GM12891 (cell line): ENCODE measurements at regions not wholly inside any gene's neighbourhood (a gene's known extent, or its start where the extent isn't known, plus 50 kb on each side); places are given as distances from the start of the nearest gene placed in this dataset.
"Not testable (repeated sequence)": the region's sequence is repeated elsewhere in the genome, so short reads cannot be mapped to it uniquely, and the experiment has no call there.

ENCODE experiments used
- DNase-seq: peaks from one replicate; pipeline ENCODE4 v3.0.0; 2011; ENCODE audit warnings: low spot score; ENCODE audit not compliant: insufficient read length
- FAIRE-seq: peaks from 2 replicates; lab custom pipeline; 2011; peaks lifted over from hg19 to GRCh38; lab: Jason Lieb, UNC
- PAX5 ChIP-seq: IDR thresholded peaks from 2 replicates; pipeline ENCODE4 v1.6.1; 2011; ENCODE audit warnings: low read length, moderate library complexity, mild to moderate bottlenecking; ENCODE audit not compliant: insufficient read depth, severe bottlenecking
- POLR2A ChIP-seq: IDR thresholded peaks from 2 replicates; pipeline ENCODE4 v1.6.1; 2011; ENCODE audit warnings: low read depth, low read length, control low read depth
- POLR2AphosphoS5 ChIP-seq: IDR thresholded peaks from 2 replicates; pipeline ENCODE4 v1.6.1; 2011; ENCODE audit warnings: low read depth, low read length, control low read depth
- POU2F2 ChIP-seq: IDR thresholded peaks from 2 replicates; pipeline ENCODE4 v1.6.1; 2011; ENCODE audit warnings: low read depth, mild to moderate bottlenecking, control low read depth, low read length, moderate library complexity
- SPI1 ChIP-seq: IDR thresholded peaks from 2 replicates; pipeline ENCODE4 v1.6.1; 2011; ENCODE audit warnings: low read depth, low read length, control low read depth
- TAF1 ChIP-seq: IDR thresholded peaks from 2 replicates; pipeline ENCODE4 v1.6.1; 2011; ENCODE audit warnings: low read depth, low read length, control low read depth

DNA sequence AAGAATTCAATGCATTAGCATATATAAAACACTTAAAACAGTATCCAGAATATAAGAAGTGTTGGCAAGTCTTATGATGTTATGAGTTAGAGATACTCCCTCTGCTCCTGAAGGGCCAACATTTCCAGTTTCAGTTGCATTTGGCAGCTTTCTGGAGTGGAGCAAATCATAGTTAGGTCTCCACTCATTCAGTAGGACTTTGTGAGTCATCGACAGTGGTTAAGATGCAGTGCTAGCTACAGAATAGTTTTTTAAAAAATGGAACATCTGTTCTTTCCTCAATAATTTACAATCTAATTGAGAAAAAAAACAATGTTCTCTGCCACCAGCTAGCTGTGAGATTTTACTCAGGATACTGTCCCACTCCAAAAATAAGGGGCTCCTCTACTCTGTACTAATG, 389.1 kb downstream of the HLX start:
- FAIRE-seq, result no peak
- DNase-seq, result no peak

DNA sequence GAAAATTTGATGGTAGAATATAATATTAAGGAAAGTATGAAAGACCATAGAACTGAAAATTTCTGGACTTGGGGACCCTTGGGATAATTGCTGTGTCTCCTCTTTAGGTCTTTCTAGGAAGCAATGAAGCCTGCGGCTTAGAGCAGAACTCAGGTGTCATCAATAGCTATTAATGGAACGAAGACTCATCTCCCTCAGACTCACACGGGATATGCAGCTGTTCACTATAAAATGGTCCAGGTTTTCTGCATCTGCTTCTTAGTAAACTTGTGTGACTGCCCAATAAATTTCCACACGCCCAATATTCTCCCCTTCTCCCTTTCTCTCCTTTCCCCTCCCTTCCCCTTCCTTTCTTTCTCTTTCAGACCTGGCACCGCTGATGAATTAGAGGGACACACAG, 392.5 kb downstream of the HLX start:
- TF ChIP-seq POLR2A (no peak), PAX5 (no peak), SPI1 (no peak), POU2F2 (no peak), POLR2AphosphoS5 (no peak), TAF1 (no peak)
- DNase-seq (no peak), FAIRE-seq (no peak)

More for the DNA sequence above, 389.1 kb downstream of the HLX start:
- TF ChIP-seq TAF1 (no peak), POLR2AphosphoS5 (no peak), SPI1 (no peak), POLR2A (no peak), POU2F2 (no peak), PAX5 (no peak)

DNA sequence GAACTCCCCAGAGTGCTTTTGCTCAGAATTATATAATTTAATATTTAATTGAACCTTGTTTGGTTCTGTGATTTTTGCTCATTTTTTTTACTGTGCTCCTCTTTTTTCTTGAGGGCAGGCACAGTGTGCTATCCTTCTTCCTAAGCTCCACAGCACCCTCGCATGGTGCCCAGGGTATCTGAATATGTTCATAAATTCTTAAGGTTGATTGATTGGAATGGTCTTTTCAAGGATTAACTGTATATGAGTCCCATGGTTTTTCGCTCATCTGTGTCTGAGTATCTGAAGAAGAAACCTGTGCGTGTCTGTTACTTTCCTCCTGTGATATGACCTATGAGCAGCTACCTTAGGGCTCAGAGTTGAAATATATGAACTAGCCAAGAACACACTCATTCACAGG, 393.7 kb downstream of the HLX start:
- no peak for TF ChIP-seq POU2F2
- TF ChIP-seq SPI1, result no peak
- TF ChIP-seq POLR2A, result no peak
- TF ChIP-seq PAX5, result no peak
- no peak for TF ChIP-seq TAF1
- no peak for TF ChIP-seq POLR2AphosphoS5
- no peak for DNase-seq
- FAIRE-seq, result no peak

DNA sequence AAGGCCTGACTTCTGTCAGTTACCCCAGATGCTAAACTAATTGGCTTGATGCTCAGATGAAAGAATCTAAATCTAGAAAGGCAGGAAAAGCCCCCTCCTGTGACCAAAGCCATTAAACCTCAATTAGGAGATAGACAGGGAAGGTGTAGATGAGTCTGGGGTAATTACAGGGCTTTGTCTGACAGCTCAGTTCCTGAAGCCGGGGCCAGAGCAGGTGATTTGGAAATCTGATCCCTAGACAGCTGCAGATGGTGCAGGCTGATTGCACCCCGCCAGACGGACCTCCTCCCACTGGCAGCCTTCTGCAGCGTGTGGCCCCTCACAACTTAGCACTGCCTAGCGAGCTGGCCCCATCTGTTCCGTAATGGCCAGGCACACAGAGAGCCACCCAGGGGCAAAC, 395.1 kb downstream of the HLX start:
- DNase-seq (no peak), FAIRE-seq (no peak)
- no peak for TF ChIP-seq POLR2A
- no peak for TF ChIP-seq POLR2AphosphoS5
- TF ChIP-seq SPI1, result no peak
- no peak for TF ChIP-seq POU2F2
- no peak for TF ChIP-seq PAX5
- TF ChIP-seq TAF1, result no peak

DNA sequence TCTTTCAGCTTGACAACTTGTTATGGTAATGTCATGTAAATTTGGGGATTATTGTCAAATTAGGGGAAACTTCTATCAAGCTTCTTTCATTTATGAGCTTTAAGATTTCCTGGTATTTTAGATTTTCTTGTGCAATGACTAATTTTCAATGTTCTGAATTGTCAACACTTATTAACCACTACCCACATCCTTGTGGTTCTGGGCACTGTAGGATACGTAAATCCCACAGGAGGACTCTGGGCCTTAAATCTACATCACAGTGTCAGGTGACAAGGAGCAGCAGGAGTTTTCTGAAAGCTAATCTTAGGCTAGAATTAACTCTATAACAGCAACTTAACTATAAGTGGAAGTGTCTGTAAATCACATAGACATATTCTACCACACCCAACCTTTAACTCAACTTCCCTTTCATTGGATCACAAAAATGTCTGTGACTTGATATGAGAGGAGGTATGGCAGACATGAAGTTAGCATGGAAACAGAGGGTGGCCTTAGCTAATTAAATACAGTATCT, 397.7 kb downstream of the HLX start:
- no peak for DNase-seq
- no peak for FAIRE-seq
- no peak for TF ChIP-seq SPI1
- TF ChIP-seq POLR2A, result no peak
- no peak for TF ChIP-seq POLR2AphosphoS5
- TF ChIP-seq PAX5, result no peak
- no peak for TF ChIP-seq TAF1
- no peak for TF ChIP-seq POU2F2

DNA sequence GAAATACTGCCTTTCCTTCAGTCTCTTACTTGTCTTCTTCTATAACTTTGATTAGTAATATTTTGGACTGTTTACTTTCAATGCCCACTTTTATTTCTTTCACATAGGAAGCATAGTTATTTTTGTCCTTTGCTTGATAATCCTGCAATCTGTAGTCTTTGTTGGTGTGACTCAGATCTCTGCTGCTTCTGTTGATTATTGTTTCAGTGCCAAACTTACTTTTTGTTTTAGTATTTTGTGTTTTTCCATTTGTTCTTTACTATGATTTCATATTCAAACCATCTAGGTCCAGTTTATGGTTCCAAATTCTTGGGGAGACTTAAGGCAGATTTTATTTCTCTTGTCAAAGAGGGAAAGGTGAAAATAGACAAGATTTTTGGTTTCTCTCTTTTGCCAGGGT, 399.9 kb downstream of the HLX start:
- FAIRE-seq (no peak), DNase-seq (no peak)
- no peak for TF ChIP-seq POLR2AphosphoS5
- TF ChIP-seq POU2F2, result no peak
- TF ChIP-seq PAX5, result no peak

DNA sequence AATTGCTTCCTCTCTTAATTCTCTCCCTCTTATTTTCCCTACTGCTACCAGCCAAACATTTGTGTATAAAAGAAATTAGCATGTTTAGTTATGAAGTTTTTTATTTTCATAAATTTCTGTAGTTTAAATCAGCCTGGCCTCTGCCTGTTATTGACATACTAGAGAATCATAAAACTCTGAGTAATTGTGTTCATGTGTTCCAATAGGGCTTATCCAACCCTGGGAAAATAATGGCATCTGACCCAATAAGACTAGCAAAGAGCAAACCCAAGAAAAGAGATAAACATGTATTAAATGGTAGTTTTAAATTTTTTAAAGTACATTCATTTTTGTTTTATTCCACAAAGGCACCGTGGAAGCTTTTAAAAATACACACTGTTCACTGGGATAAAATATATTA, 404.3 kb downstream of the HLX start:
- DNase-seq, result no peak
- no peak for FAIRE-seq
- no peak for TF ChIP-seq PAX5
- TF ChIP-seq POU2F2, result no peak
- no peak for TF ChIP-seq TAF1
- TF ChIP-seq POLR2AphosphoS5, result no peak
- TF ChIP-seq SPI1, result no peak
- TF ChIP-seq POLR2A, result no peak

DNA sequence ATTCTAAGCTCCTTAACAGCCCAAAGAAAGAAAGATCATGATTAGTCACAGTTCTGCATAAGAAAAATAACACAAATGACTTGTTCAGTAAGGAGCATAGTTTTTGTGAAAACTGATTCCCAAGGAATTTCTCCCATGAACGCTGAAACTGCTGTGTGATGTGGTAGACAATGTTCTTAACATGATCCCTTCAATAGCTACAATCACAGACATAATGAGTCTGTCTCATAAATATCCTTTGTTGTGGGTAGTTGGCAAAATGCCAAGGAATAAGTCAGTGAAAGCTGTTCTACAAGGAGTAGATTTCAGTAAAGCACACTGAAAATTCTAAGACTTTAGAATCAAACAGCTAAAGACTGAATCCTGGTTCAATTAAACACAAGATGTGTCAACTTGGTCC, 404.8 kb downstream of the HLX start:
- FAIRE-seq, result no peak
- no peak for DNase-seq
- TF ChIP-seq TAF1 (no peak), SPI1 (no peak), POLR2AphosphoS5 (no peak), POU2F2 (no peak), PAX5 (no peak), POLR2A (no peak)

DNA sequence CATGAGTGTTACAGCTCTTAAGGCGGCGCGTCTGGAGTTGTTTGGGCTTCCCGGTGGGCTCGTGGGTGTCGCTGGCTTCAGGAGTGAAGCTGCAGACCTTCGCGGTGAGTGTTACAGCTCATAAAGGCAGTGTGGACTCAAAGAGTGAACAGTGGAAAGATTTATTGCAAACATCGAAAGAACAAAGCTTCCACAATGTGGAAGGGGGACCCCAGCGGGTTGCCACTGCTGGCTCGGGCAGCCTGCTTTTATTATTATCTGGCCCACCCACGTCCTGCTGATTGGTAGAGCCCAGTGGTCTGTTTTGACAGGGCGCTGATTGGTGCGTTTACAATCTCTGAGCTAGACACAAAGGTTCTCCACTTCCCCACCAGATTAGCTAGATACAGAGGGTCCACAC, 405.7 kb downstream of the HLX start:
- FAIRE-seq, result not testable (repeated sequence)

DNA sequence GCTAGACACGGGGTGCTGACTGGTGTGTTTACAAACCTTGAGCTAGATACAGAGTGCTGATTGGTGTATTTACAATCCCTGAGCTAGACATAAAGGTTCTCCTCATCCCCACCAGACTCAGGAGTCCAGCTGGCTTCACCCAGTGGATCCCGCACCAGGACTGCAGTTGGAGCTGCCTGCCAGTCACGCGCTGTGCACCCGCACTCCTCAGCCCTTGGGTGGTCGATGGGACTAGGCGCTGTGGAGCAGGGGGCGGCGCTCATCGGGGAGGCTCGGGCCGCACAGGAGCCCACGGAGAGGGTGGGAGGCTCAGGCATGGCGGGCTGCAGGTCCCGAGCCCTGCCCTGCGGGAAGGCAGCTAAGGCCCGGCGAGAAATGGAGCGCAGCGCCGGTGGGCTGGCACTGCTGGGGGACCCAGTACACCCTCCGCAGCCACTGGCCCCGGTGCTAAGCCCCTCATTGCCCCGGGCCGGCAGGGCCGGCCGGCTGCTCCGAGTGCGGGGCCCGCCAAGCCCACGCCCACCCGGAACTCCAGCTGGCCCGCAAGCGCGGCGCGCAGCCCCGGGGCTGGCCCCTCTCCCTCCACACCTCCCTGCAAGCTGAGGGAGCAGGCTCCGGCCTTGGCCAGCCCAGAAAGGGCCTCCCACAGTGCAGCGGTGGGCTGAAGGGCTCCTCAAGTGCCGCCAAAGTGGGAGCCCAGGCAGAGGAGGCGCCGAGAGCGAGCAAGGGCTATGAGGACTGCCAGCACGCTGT, 406.4 kb downstream of the HLX start:
- not testable (repeated sequence) for DNase-seq, FAIRE-seq

More for the DNA sequence above, 405.7 kb downstream of the HLX start:
- DNase-seq, result not testable (repeated sequence)

DNA sequence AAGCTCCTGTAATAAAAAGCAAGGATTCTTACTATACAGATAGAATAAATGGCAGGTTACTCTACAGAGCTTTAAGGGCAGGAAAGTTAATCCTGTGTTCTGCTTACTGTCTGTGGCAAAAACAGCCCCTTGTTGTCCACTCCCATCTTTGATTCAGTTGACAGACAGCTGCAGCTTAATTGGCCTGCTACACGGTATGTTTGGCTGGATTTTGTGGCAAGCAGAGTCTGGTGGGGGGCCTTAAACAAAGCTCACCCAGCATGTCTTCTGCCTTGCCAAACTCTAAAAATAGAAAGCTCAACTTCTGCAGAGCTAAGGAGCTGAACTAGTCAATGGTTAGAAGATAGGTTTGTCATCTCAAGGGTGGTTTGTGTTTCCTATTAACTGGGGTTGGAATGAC, 407.2 kb downstream of the HLX start:
- FAIRE-seq (no peak), DNase-seq (no peak)
- TF ChIP-seq PAX5, result no peak
- no peak for TF ChIP-seq SPI1
- TF ChIP-seq TAF1, result no peak
- no peak for TF ChIP-seq POLR2AphosphoS5
- no peak for TF ChIP-seq POLR2A
- no peak for TF ChIP-seq POU2F2

DNA sequence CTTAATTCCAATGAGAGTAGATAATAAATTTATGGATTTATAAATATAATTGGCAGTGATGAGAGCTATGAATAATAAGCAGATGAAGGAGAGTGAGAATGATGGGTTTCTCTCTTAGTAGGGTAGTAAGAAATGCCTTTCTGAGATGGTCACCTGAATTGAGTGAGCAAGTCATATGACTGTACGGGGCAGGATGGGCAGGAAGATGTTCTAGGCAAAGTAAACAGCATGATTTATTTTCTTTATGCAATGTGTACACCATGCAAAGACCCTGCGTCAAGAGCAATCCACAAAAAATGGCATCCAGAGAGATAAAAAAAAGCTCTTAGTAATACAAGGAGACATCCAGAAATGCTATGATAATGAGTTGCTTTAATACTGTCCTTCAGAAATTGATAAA, 409.9 kb downstream of the HLX start:
- FAIRE-seq (no peak), DNase-seq (no peak)
- TF ChIP-seq POLR2A (no peak), SPI1 (no peak), POU2F2 (no peak), TAF1 (no peak), POLR2AphosphoS5 (no peak), PAX5 (no peak)
